Esophagus squamous epithelium (tissue), 4 donors: ENCODE measurements at regions not wholly inside any gene's neighbourhood (a gene's known extent, or its start where the extent isn't known, plus 50 kb on each side); places are given as distances from the start of the nearest gene placed in this dataset.

ENCODE experiments used
- CTCF ChIP-seq, 6 experiments: fragments of 450-650 bp in 4 of 6; fragments of 200-600 bp in 2 of 6; sonication (generic) in 2 of 6; IDR thresholded peaks; one replicate each; pipeline ENCODE4 v1.5.1; 2016 to 2019; ENCODE audit warnings: antibody characterized with exemption in 6 of 6, mild to moderate bottlenecking in 4 of 6, moderate library complexity in 4 of 6
- POLR2A ChIP-seq, 4 donors: fragments of 450-650 bp; IDR thresholded peaks; one replicate each; pipeline ENCODE4 v1.6.1; 2017; ENCODE audit warnings: antibody characterized with exemption in 4 of 4, mild to moderate bottlenecking in 4 of 4, moderate library complexity in 3 of 4

- TF ChIP-seq POLR2A (IDR thresholded peaks at IDR 0.05) (no peak), CTCF (IDR thresholded peaks at IDR 0.05) (no peak)
These were observed 610.2 kb downstream of the ZEB2 start for GRCh38 chr2:143909577-143910353.
